A673 (cell line): ENCODE measurements at regions not wholly inside any gene's neighbourhood (a gene's known extent, or its start where the extent isn't known, plus 50 kb on each side); places are given as distances from the start of the nearest gene placed in this dataset.

Source experiments
- BruUV-seq: library from RNA; stranded (reverse); fragments of 400-500 nt; replicated peaks from 2 replicates; lab custom pipeline; 2021; lab: Mats Ljungman, UMichigan
- CTCF ChIA-PET: fragments of 300-600 bp; sonication (Branson Sonifier 250); formaldehyde crosslinking; loops from one replicate; lab custom pipeline; 2022; ENCODE audit warnings: antibody characterized with exemption; lab: Charles Lee
- POLR2A ChIA-PET: fragments of 300-600 bp; sonication (Branson Sonifier 250); formaldehyde crosslinking; loops from one replicate; lab custom pipeline; 2022; ENCODE audit warnings: antibody characterized with exemption; ENCODE audit not compliant: low non-redundant PET; lab: Charles Lee
- DNase-seq: peaks from one replicate; pipeline ENCODE4 v3.0.0-alpha.2; 2015; ENCODE audit warnings: low spot score
- H3K27ac ChIP-seq: fragments of 200-600 bp; sonication (generic); 2 replicates; pipeline ENCODE4 v1.5.1; 2016; ENCODE audit warnings: mixed run types, low read depth, mild to moderate bottlenecking, mixed read lengths, antibody characterized with exemption, low read length; ENCODE audit not compliant: poor library complexity, severe bottlenecking
- H3K27me3 ChIP-seq: fragments of 200-600 bp; sonication (generic); replicated peaks from 2 replicates; pipeline ENCODE4 v1.6.1; 2017; ENCODE audit warnings: mixed run types, low read depth, mild to moderate bottlenecking, mixed read lengths, antibody characterized with exemption, low read length; ENCODE audit not compliant: insufficient read depth, poor library complexity
- H3K36me3 ChIP-seq: fragments of 200-600 bp; sonication (generic); 2 replicates; pipeline ENCODE4 v1.6.1; 2016; ENCODE audit warnings: mixed run types, mild to moderate bottlenecking, mixed read lengths, antibody characterized with exemption, low read length; ENCODE audit not compliant: insufficient read depth, poor library complexity, severe bottlenecking
- H3K4me1 ChIP-seq: fragments of 200-600 bp; sonication (generic); 2 replicates; pipeline ENCODE4 v1.6.1; 2017; ENCODE audit warnings: mixed run types, mild to moderate bottlenecking, mixed read lengths, antibody characterized with exemption, low read length; ENCODE audit not compliant: insufficient read depth, poor library complexity, severe bottlenecking
- H3K4me3 ChIP-seq: fragments of 200-600 bp; sonication (generic); 2 replicates; pipeline ENCODE4 v1.5.1; 2016; ENCODE audit warnings: low read depth, mixed run types, mild to moderate bottlenecking, mixed read lengths, low read length; ENCODE audit not compliant: poor library complexity, severe bottlenecking
- H3K9me3 ChIP-seq: fragments of 200-600 bp; sonication (generic); 2 replicates; pipeline ENCODE4 v1.6.1; 2016; ENCODE audit warnings: mixed run types, low read depth, mild to moderate bottlenecking, mixed read lengths, antibody characterized with exemption, low read length; ENCODE audit not compliant: poor library complexity, severe bottlenecking
- EZH2 ChIP-seq: fragments of 200-600 bp; sonication (generic); IDR thresholded peaks from 2 replicates; pipeline ENCODE4 v1.6.1; 2017; ENCODE audit warnings: borderline replicate concordance, low read depth, mild to moderate bottlenecking, mixed read lengths, antibody characterized with exemption, low read length; ENCODE audit not compliant: poor library complexity, severe bottlenecking
- intact Hi-C: fragments of 100-400 bp; cut with micrococcal nuclease; formaldehyde crosslinking; loops from one replicate; pipeline ENCODE4 v1.10.0; 2022; ENCODE audit not compliant: unreplicated experiment
- TF ChIP-seq, protein P1 (sequence below): fragments of 300-800, 200-600 bp; sonication (generic); conservative IDR thresholded peaks from 2 replicates; pipeline ENCODE4 v1.5.1; 2017; ENCODE audit warnings: low read depth, mild to moderate bottlenecking, antibody characterized with exemption, low read length, moderate library complexity, mixed read lengths

DNA sequence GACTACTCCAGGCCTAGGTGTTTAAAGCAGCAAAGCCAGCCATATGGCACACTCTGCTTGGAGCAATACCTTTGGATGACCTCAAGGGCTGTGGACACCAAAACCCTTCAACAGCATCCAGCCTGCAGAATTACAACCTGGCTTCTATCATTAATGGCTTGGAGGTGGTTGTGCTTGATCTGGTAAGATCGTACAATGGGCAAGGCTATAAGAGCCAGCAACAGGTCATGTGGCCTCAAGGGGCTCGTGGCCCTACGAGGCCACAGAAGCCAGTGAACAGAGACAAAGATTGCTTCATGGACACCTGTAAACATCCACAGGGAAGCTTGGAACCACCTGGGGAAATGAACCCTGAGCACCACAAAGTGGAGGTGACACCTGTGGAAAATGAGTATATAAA lies 657.3 kb downstream of the BCL11B start:
- Histone ChIP-seq H3K36me3 (no peaks in the 10 kb centered on the region), H3K4me3 (no peak overlapping the region), H3K27ac (no peak overlapping the region), H3K4me1 (no peaks in the 10 kb centered on the region), H3K9me3 (no peaks in the 10 kb centered on the region), H3K27me3 (no peaks in the 10 kb centered on the region)
- DNase-seq = no peak
- TF ChIP-seq EZH2 = no peak
- TF ChIP-seq, protein P1, sequence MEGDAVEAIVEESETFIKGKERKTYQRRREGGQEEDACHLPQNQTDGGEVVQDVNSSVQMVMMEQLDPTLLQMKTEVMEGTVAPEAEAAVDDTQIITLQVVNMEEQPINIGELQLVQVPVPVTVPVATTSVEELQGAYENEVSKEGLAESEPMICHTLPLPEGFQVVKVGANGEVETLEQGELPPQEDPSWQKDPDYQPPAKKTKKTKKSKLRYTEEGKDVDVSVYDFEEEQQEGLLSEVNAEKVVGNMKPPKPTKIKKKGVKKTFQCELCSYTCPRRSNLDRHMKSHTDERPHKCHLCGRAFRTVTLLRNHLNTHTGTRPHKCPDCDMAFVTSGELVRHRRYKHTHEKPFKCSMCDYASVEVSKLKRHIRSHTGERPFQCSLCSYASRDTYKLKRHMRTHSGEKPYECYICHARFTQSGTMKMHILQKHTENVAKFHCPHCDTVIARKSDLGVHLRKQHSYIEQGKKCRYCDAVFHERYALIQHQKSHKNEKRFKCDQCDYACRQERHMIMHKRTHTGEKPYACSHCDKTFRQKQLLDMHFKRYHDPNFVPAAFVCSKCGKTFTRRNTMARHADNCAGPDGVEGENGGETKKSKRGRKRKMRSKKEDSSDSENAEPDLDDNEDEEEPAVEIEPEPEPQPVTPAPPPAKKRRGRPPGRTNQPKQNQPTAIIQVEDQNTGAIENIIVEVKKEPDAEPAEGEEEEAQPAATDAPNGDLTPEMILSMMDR = no peak
- CTCF ChIA-PET = no interaction called here
- no TSS peak for BruUV-seq
- POLR2A ChIA-PET = no interaction called here
- intact Hi-C loops = no loop called here

DNA sequence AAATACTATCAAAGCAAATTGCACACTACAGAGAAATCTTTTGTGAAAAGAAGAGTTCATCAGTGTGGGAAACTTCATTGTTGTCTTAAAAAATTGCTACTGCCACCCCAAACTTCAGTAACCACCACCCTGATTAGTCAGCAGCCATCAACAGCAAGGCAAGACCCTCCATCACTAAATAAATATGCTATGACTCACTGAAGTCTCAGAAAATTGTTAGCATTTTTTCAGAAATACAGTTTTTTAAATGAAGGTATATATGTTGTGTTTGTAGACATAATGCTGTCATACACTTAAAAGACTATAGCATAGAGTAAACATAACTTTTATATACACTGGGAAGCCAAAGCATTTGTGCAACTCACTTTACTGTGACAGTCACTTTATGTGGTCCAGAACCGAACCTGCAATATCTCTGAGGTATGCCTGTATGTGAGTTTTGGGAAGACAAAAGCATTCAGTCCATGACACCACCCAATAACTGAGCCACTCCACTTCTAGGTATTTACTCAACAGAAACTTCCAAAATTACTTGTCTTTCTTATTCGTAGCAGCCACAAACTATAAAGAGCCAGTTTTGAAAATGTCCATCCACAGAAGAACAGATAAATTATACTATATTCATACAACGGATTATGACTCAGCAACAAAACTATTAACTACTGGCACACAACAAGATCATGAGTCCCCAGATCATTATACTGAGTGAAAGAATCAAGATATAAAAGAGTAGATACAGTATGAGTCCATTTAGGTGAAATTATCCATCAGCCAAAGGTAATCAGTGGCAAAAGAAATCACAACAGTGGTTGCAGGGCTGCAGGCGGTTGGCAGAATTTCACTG lies 649.6 kb downstream of the BCL11B start:
- no peak overlapping the region for H3K27ac ChIP-seq
- no peaks in the 10 kb centered on the region for H3K36me3 ChIP-seq
- intact Hi-C loops = no loop called here
- no TSS peak for BruUV-seq
- H3K27me3 ChIP-seq = no peaks in the 10 kb centered on the region
- no peaks in the 10 kb centered on the region for H3K9me3 ChIP-seq
- ChIA-PET CTCF (no interaction called here), POLR2A (no interaction called here)
- no peak for DNase-seq
- no peak for TF ChIP-seq EZH2
- TF ChIP-seq, protein P1 = no peak
- no peak overlapping the region for H3K4me3 ChIP-seq
- no peaks in the 10 kb centered on the region for H3K4me1 ChIP-seq

DNA sequence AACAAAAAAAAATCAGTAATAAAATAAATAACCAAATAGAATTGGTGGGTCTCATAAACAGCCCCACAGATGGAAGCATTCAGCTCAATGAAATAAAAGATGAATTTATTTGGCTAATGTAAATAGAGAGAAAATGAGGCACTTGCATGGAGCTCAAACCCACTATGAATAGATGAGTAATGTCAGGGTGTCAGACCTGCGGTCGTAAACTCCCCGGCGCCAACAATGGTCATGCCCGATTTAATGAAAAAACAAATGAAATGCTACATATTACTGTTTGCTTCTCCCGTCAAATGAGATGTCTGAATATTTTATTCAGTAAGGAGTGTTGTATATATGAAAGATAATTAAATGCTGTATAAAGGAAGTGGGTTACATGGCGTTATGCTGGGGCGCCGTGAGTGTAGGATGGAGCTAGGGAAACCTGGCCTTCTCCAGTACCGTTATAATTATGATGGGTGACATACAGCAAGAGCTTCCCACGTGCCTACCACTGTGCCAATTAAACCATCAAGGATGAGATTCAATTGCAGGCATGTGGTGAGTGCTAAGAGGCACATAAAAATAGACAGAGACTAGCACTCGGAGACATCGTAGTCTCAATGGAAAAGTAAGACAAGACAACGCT lies 648.1 kb downstream of the BCL11B start:
- no peak for DNase-seq
- H3K4me3 ChIP-seq = no peak overlapping the region
- CTCF ChIA-PET = no interaction called here
- no peaks in the 10 kb centered on the region for H3K27me3 ChIP-seq
- POLR2A ChIA-PET = interaction anchor here (0.6 kb wide), 1 partner anchor 1353 kb away, joined by 4 read pairs; no protein-coding TSS in a partner anchor
- H3K27ac ChIP-seq = no peak overlapping the region
- no peaks in the 10 kb centered on the region for H3K36me3 ChIP-seq
- BruUV-seq = no TSS peak
- H3K4me1 ChIP-seq = no peaks in the 10 kb centered on the region
- TF ChIP-seq, protein P1 = no peak
- no peak for TF ChIP-seq EZH2
- no peaks in the 10 kb centered on the region for H3K9me3 ChIP-seq
- intact Hi-C loops = no loop called here
